A673 (cell line): ENCODE measurements at regions not wholly inside any gene's neighbourhood (a gene's known extent, or its start where the extent isn't known, plus 50 kb on each side); places are given as distances from the start of the nearest gene placed in this dataset.
"Not testable (repeated sequence)": the region's sequence is repeated elsewhere in the genome, so short reads cannot be mapped to it uniquely, and the experiment has no call there.

Experiments
- BruUV-seq: library from RNA; stranded (reverse); fragments of 400-500 nt; replicated peaks from 2 replicates; lab custom pipeline; 2021; lab: Mats Ljungman, UMichigan
- CTCF ChIA-PET: fragments of 300-600 bp; sonication (Branson Sonifier 250); formaldehyde crosslinking; loops from one replicate; lab custom pipeline; 2022; ENCODE audit warnings: antibody characterized with exemption; lab: Charles Lee
- POLR2A ChIA-PET: fragments of 300-600 bp; sonication (Branson Sonifier 250); formaldehyde crosslinking; loops from one replicate; lab custom pipeline; 2022; ENCODE audit warnings: antibody characterized with exemption; ENCODE audit not compliant: low non-redundant PET; lab: Charles Lee
- DNase-seq: peaks from one replicate; pipeline ENCODE4 v3.0.0-alpha.2; 2015; ENCODE audit warnings: low spot score
- H3K27ac ChIP-seq: fragments of 200-600 bp; sonication (generic); 2 replicates; pipeline ENCODE4 v1.5.1; 2016; ENCODE audit warnings: mixed run types, low read depth, mild to moderate bottlenecking, mixed read lengths, antibody characterized with exemption, low read length; ENCODE audit not compliant: poor library complexity, severe bottlenecking
- H3K27me3 ChIP-seq: fragments of 200-600 bp; sonication (generic); replicated peaks from 2 replicates; pipeline ENCODE4 v1.6.1; 2017; ENCODE audit warnings: mixed run types, low read depth, mild to moderate bottlenecking, mixed read lengths, antibody characterized with exemption, low read length; ENCODE audit not compliant: insufficient read depth, poor library complexity
- H3K36me3 ChIP-seq: fragments of 200-600 bp; sonication (generic); 2 replicates; pipeline ENCODE4 v1.6.1; 2016; ENCODE audit warnings: mixed run types, mild to moderate bottlenecking, mixed read lengths, antibody characterized with exemption, low read length; ENCODE audit not compliant: insufficient read depth, poor library complexity, severe bottlenecking
- H3K4me1 ChIP-seq: fragments of 200-600 bp; sonication (generic); 2 replicates; pipeline ENCODE4 v1.6.1; 2017; ENCODE audit warnings: mixed run types, mild to moderate bottlenecking, mixed read lengths, antibody characterized with exemption, low read length; ENCODE audit not compliant: insufficient read depth, poor library complexity, severe bottlenecking
- H3K4me3 ChIP-seq: fragments of 200-600 bp; sonication (generic); 2 replicates; pipeline ENCODE4 v1.5.1; 2016; ENCODE audit warnings: low read depth, mixed run types, mild to moderate bottlenecking, mixed read lengths, low read length; ENCODE audit not compliant: poor library complexity, severe bottlenecking
- H3K9me3 ChIP-seq: fragments of 200-600 bp; sonication (generic); 2 replicates; pipeline ENCODE4 v1.6.1; 2016; ENCODE audit warnings: mixed run types, low read depth, mild to moderate bottlenecking, mixed read lengths, antibody characterized with exemption, low read length; ENCODE audit not compliant: poor library complexity, severe bottlenecking
- EZH2 ChIP-seq: fragments of 200-600 bp; sonication (generic); IDR thresholded peaks from 2 replicates; pipeline ENCODE4 v1.6.1; 2017; ENCODE audit warnings: borderline replicate concordance, low read depth, mild to moderate bottlenecking, mixed read lengths, antibody characterized with exemption, low read length; ENCODE audit not compliant: poor library complexity, severe bottlenecking
- intact Hi-C: fragments of 100-400 bp; cut with micrococcal nuclease; formaldehyde crosslinking; loops from one replicate; pipeline ENCODE4 v1.10.0; 2022; ENCODE audit not compliant: unreplicated experiment
- TF ChIP-seq, protein P1 (sequence below): fragments of 300-800, 200-600 bp; sonication (generic); conservative IDR thresholded peaks from 2 replicates; pipeline ENCODE4 v1.5.1; 2017; ENCODE audit warnings: low read depth, mild to moderate bottlenecking, antibody characterized with exemption, low read length, moderate library complexity, mixed read lengths

DNA sequence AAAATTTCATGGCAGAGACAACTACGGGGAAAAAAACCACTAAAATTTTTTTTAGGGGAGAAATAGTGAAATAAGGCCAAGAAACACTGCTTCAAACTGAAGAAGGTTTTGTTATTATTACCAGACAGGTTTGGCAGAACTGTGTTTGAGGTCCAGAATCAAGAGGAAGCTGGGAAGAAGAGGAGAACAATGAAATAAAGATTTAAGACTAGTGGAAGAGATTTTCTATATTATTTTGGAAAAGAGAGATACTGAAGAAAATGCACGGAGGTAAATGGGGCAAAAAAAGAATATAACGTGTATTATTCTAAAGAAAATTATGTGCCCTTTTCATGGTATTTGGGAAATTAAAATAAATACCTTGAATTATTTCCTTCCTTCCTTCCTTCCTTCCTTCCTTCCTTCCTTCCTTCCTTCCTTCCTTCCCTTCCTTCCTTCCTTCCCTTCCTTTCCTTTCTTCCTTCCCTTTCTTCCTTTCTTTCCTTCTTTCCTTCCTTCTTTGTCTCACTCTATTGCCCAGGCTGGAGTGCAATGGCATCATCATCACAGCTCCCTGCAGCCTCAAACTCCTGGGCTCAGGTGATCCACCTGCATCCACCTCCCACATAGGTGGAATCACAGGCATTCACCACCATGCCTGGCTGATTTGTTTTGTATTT, 124.3 kb downstream of the GJA1 start:
- ChIA-PET POLR2A (no interaction called here), CTCF (no interaction called here)
- Histone ChIP-seq H3K27me3 (no peaks in the 10 kb centered on the region), H3K4me3 (no peak overlapping the region), H3K27ac (peak overlapping the region; percentile 80), H3K36me3 (no peaks in the 10 kb centered on the region), H3K9me3 (peaks cover 10% of the 10 kb centered on the region), H3K4me1 (peaks cover 16% of the 10 kb centered on the region)
- BruUV-seq, result no TSS peak
- DNase-seq, result peak; percentile 64
- intact Hi-C loops, result loop anchor here (2.0 to 10.0 kb wide), 4 partner anchors 108 to 475 kb away; partner anchors contain the start of gene GJA1
- no peak for TF ChIP-seq EZH2
- TF ChIP-seq, protein P1, sequence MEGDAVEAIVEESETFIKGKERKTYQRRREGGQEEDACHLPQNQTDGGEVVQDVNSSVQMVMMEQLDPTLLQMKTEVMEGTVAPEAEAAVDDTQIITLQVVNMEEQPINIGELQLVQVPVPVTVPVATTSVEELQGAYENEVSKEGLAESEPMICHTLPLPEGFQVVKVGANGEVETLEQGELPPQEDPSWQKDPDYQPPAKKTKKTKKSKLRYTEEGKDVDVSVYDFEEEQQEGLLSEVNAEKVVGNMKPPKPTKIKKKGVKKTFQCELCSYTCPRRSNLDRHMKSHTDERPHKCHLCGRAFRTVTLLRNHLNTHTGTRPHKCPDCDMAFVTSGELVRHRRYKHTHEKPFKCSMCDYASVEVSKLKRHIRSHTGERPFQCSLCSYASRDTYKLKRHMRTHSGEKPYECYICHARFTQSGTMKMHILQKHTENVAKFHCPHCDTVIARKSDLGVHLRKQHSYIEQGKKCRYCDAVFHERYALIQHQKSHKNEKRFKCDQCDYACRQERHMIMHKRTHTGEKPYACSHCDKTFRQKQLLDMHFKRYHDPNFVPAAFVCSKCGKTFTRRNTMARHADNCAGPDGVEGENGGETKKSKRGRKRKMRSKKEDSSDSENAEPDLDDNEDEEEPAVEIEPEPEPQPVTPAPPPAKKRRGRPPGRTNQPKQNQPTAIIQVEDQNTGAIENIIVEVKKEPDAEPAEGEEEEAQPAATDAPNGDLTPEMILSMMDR, result no peak

DNA sequence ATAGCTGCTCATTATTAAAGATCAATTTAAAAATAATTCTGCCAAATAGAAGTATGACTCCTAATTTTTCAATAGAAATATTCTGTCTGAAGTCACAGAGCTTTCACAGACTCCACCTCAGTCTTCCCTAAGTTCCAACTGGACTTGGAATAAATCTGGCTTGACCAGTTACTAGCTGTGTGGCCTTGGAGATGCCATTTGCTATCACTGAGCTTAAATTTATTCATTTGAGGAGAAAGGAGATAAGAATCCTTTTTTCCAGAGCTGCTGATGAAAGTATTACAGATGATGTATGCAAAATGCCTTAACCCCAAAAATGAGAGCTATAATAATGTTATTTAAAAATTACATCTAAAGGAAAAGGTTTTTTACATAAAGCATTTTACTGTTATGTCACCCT, 125.0 kb downstream of the GJA1 start:
- H3K9me3 ChIP-seq, result peaks cover 16% of the 10 kb centered on the region
- intact Hi-C loops, result loop anchor here (5.0 kb wide), 2 partner anchors 107 to 287 kb away; no protein-coding TSS in a partner anchor
- TF ChIP-seq EZH2, result no peak
- TF ChIP-seq, protein P1, result no peak
- POLR2A ChIA-PET, result interaction anchor here (0.7 kb wide), 1 partner anchor 326 kb away, joined by 3 read pairs; no protein-coding TSS in a partner anchor
- peak; percentile 27 for DNase-seq
- H3K27me3 ChIP-seq, result no peaks in the 10 kb centered on the region
- no peak overlapping the region for H3K4me3 ChIP-seq
- peak overlapping the region; percentile 59 for H3K27ac ChIP-seq
- no peaks in the 10 kb centered on the region for H3K36me3 ChIP-seq
- H3K4me1 ChIP-seq, result peaks cover 16% of the 10 kb centered on the region
- CTCF ChIA-PET, result no interaction called here
- BruUV-seq, result no TSS peak

DNA sequence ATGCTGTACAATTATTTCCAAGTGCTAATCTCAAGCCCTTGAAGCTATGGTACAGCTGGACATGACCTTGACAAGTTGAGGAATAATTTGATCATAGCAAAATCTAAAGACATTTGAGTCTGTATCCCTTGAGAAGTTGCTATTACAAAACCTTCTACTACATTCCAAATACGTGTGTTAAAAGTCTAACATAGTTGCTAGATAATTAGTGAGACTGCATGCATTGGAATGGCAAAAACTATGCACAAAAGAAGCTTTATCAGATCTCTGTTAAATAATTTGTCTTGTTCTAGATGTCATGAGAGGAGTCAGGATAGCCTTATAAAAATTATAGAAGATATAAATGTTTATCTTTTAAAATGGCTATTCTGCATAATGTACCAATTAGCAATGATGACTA, 127.8 kb downstream of the GJA1 start:
- no peak overlapping the region for H3K4me3 ChIP-seq
- ChIA-PET POLR2A (no interaction called here), CTCF (no interaction called here)
- H3K27ac ChIP-seq, result no peak overlapping the region
- no TSS peak for BruUV-seq
- no peaks in the 10 kb centered on the region for H3K36me3 ChIP-seq
- intact Hi-C loops, result loop anchor here (5.0 kb wide), 2 partner anchors 104 to 284 kb away; no protein-coding TSS in a partner anchor
- TF ChIP-seq, protein P1, result no peak
- TF ChIP-seq EZH2, result no peak
- H3K4me1 ChIP-seq, result peaks cover 16% of the 10 kb centered on the region
- no peaks in the 10 kb centered on the region for H3K27me3 ChIP-seq
- DNase-seq, result no peak
- peaks cover 16% of the 10 kb centered on the region for H3K9me3 ChIP-seq

DNA sequence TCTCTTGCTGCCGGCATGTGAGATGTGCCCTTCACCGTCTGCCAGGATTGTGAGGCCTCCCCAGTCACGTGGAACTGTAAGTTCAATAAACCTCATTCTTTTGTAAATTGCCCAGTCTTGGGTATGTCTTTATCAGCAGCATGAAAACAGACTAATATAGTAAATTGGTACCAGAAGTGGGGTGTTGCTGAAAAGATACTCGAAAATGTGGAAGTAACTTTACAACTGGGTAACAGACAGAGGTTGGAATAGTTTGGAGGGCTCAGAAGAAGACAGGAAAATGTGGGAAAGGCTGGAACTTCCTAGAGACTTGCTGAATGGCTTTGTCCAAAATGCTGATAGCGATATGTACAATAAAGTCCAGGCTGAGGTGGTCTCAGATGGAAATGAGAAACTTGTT, 129.1 kb downstream of the GJA1 start:
- CTCF ChIA-PET, POLR2A ChIA-PET, BruUV-seq, DNase-seq, H3K36me3 ChIP-seq, H3K27me3 ChIP-seq, H3K27ac ChIP-seq, H3K4me3 ChIP-seq, H3K4me1 ChIP-seq: not testable (repeated sequence)
- intact Hi-C loops, result loop anchor here (5.0 kb wide), 2 partner anchors 103 to 283 kb away; no protein-coding TSS in a partner anchor
- peaks cover 16% of the 10 kb centered on the region for H3K9me3 ChIP-seq
